ENCODE measurements at regions not wholly inside any gene's neighbourhood (a gene's known extent, or its start where the extent isn't known, plus 50 kb on each side); places are given as distances from the start of the nearest gene placed in this dataset.

- H3K27ac ChIP-seq, result no peak overlapping the region
- H3K4me1 ChIP-seq, result peaks cover 0 to 58% (median 33%) of the 10 kb centered on the region in 10 experiments; a peak in 15 of 20 replicates
- peaks cover 29 to 97% (median 83%) of the 10 kb centered on the region in 11 experiments; a peak in 21 of 22 replicates for H4K20me1 ChIP-seq
- H3K36me3 ChIP-seq, result peaks cover 0 to 28% (median 9%) of the 10 kb centered on the region in 11 experiments; a peak in 10 of 22 replicates
- H3K4me2 ChIP-seq, result peak overlapping the region in 1 of 11 experiments; percentile 64; a peak in 1 of 22 replicates
- no peaks in the 10 kb centered on the region for H3K27me3 ChIP-seq
- H3K4me3 ChIP-seq, result no peak overlapping the region
- H3K9ac ChIP-seq, result no peak overlapping the region
- no peak for TF ChIP-seq Cebpa-rat (IDR thresholded peaks at IDR 0.05)
- no peaks in the 10 kb centered on the region for H3K9me3 ChIP-seq (replicated peaks in 1 of 11)
Observed at GRCh38 chr22:49639956-49640355, 187.7 kb downstream of the BRD1 start.

GRCh38 chr22:49638788-49639187, 188.9 kb downstream of the BRD1 start:
- TF ChIP-seq Cebpa-rat (IDR thresholded peaks at IDR 0.05), result no peak
- H3K36me3 ChIP-seq, result peaks cover 0 to 22% (median 9%) of the 10 kb centered on the region in 11 experiments; a peak in 10 of 22 replicates
- H3K9me3 ChIP-seq (replicated peaks in 1 of 11), result no peaks in the 10 kb centered on the region
- H4K20me1 ChIP-seq, result peaks cover 24 to 100% (median 88%) of the 10 kb centered on the region in 11 experiments; a peak in 21 of 22 replicates
- H3K4me3 ChIP-seq, result no peak overlapping the region
- no peak overlapping the region for H3K9ac ChIP-seq
- no peak overlapping the region for H3K27ac ChIP-seq
- no peaks in the 10 kb centered on the region for H3K27me3 ChIP-seq
- no peak overlapping the region for H3K4me2 ChIP-seq
- peaks cover 0 to 64% (median 36%) of the 10 kb centered on the region in 10 experiments; a peak in 15 of 20 replicates for H3K4me1 ChIP-seq

- Histone ChIP-seq H3K36me3 (peaks cover 0 to 16% (median 2%) of the 10 kb centered on the region in 11 experiments; a peak in 10 of 22 replicates), H3K27ac (no peak overlapping the region), H3K4me3 (no peak overlapping the region), H3K9me3 (replicated peaks in 1 of 11) (no peaks in the 10 kb centered on the region), H3K4me1 (peaks cover 1 to 64% (median 38%) of the 10 kb centered on the region in 10 experiments; a peak in 18 of 20 replicates), H3K9ac (0 out of 22 replicates have a peak overlapping the region, but pooled peaks of 1 of the 11 experiments have one; percentile 18), H3K27me3 (no peaks in the 10 kb centered on the region), H3K4me2 (peak overlapping the region in 2 of 11 experiments; percentile 7 to 12; a peak in 2 of 22 replicates), H4K20me1 (peaks cover 22 to 100% (median 81%) of the 10 kb centered on the region in 11 experiments; a peak in 21 of 22 replicates)
- TF ChIP-seq Cebpa-rat (IDR thresholded peaks at IDR 0.05), result no peak
Observed at GRCh38 chr22:49638001-49638400, 189.7 kb downstream of the BRD1 start.

GRCh38 chr22:49637255-49637760, 190.4 kb downstream of the BRD1 start:
- Histone ChIP-seq H3K9me3 (replicated peaks in 1 of 11) (no peaks in the 10 kb centered on the region), H3K4me2 (peak overlapping the region in 1 of 11 experiments; percentile 7; a peak in 1 of 22 replicates)

GRCh38 chr22:49636649-49637048, 191.0 kb downstream of the BRD1 start:
- peaks cover 6 to 62% (median 35%) of the 10 kb centered on the region in 10 experiments; a peak in 18 of 20 replicates for H3K4me1 ChIP-seq
- no peak overlapping the region for H3K4me2 ChIP-seq
- no peak for TF ChIP-seq Cebpa-rat (IDR thresholded peaks at IDR 0.05)
- no peak overlapping the region for H3K27ac ChIP-seq
- no peaks in the 10 kb centered on the region for H3K27me3 ChIP-seq
- no peak overlapping the region for H3K9ac ChIP-seq
- H4K20me1 ChIP-seq, result peaks cover 22 to 99% (median 79%) of the 10 kb centered on the region in 11 experiments; a peak in 21 of 22 replicates
- H3K36me3 ChIP-seq, result peaks cover 0 to 15% (median 3%) of the 10 kb centered on the region in 11 experiments; a peak in 7 of 22 replicates
- no peak overlapping the region for H3K4me3 ChIP-seq
- H3K9me3 ChIP-seq (replicated peaks in 1 of 11), result no peaks in the 10 kb centered on the region

More at GRCh38 chr22:49637255-49637760, 190.4 kb downstream of the BRD1 start:
- peaks cover 0 to 11% (median 0%) of the 10 kb centered on the region in 11 experiments; a peak in 8 of 22 replicates for H3K36me3 ChIP-seq
- peaks cover 23 to 99% (median 79%) of the 10 kb centered on the region in 11 experiments; a peak in 21 of 22 replicates for H4K20me1 ChIP-seq
- H3K4me3 ChIP-seq, result no peak overlapping the region
- H3K27ac ChIP-seq, result no peak overlapping the region
- H3K27me3 ChIP-seq, result no peaks in the 10 kb centered on the region
- no peak overlapping the region for H3K9ac ChIP-seq
- TF ChIP-seq Cebpa-rat (IDR thresholded peaks at IDR 0.05), result no peak
- peaks cover 6 to 64% (median 37%) of the 10 kb centered on the region in 10 experiments; a peak in 18 of 20 replicates for H3K4me1 ChIP-seq

- Histone ChIP-seq H3K27ac (no peak overlapping the region), H3K27me3 (no peaks in the 10 kb centered on the region)
Observed at GRCh38 chr22:49636214-49636613, 191.5 kb downstream of the BRD1 start.

GRCh38 chr22:49634006-49634772, 193.5 kb downstream of the BRD1 start:
- H3K27me3 ChIP-seq, result no peaks in the 10 kb centered on the region
- no peak for TF ChIP-seq Cebpa-rat (IDR thresholded peaks at IDR 0.05)
- no peak overlapping the region for H3K9ac ChIP-seq
- H3K4me1 ChIP-seq, result peaks cover 6 to 49% (median 20%) of the 10 kb centered on the region in 10 experiments; a peak in 18 of 20 replicates
- peaks cover 14 to 99% (median 75%) of the 10 kb centered on the region in 11 experiments; a peak in 21 of 22 replicates for H4K20me1 ChIP-seq
- H3K4me3 ChIP-seq, result no peak overlapping the region
- no peak overlapping the region for H3K4me2 ChIP-seq
- H3K27ac ChIP-seq, result no peak overlapping the region; a peak in 1 of 22 replicates
- H3K9me3 ChIP-seq (replicated peaks in 1 of 11), result no peaks in the 10 kb centered on the region
- H3K36me3 ChIP-seq, result peaks cover 0 to 16% (median 3%) of the 10 kb centered on the region in 11 experiments; a peak in 7 of 22 replicates

More at GRCh38 chr22:49636214-49636613, 191.5 kb downstream of the BRD1 start:
- TF ChIP-seq Cebpa-rat (IDR thresholded peaks at IDR 0.05), result no peak
- Histone ChIP-seq H4K20me1 (peaks cover 22 to 99% (median 79%) of the 10 kb centered on the region in 11 experiments; a peak in 21 of 22 replicates), H3K9me3 (replicated peaks in 1 of 11) (no peaks in the 10 kb centered on the region), H3K36me3 (peaks cover 0 to 16% (median 3%) of the 10 kb centered on the region in 11 experiments; a peak in 7 of 22 replicates), H3K4me2 (no peak overlapping the region), H3K4me1 (peaks cover 6 to 58% (median 30%) of the 10 kb centered on the region in 10 experiments; a peak in 18 of 20 replicates), H3K4me3 (no peak overlapping the region), H3K9ac (no peak overlapping the region)

GRCh38 chr22:49633010-49633324, 194.7 kb downstream of the BRD1 start:
- no peaks in the 10 kb centered on the region for H3K27me3 ChIP-seq
- peaks cover 0 to 9% (median 3%) of the 10 kb centered on the region in 11 experiments; a peak in 5 of 22 replicates for H3K36me3 ChIP-seq
- no peak overlapping the region for H3K4me3 ChIP-seq
- peak overlapping the region; percentile 10 to 80 (median 67); a peak in 20 of 22 replicates for H3K4me2 ChIP-seq
- H3K4me1 ChIP-seq, result peaks cover 6 to 45% (median 20%) of the 10 kb centered on the region in 10 experiments; a peak in 18 of 20 replicates
- peak overlapping the region; percentile 14 to 67 (median 51); a peak in 19 of 22 replicates for H3K9ac ChIP-seq
- peak overlapping the region in 8 of 11 experiments; percentile 13 to 63 (median 42); a peak in 13 of 22 replicates for H3K27ac ChIP-seq
- no peak for TF ChIP-seq Cebpa-rat (IDR thresholded peaks at IDR 0.05)
- H4K20me1 ChIP-seq, result peaks cover 14 to 99% (median 77%) of the 10 kb centered on the region in 11 experiments; a peak in 21 of 22 replicates
- no peaks in the 10 kb centered on the region for H3K9me3 ChIP-seq (replicated peaks in 1 of 11)
